ENCODE measurements at regions not wholly inside any gene's neighbourhood (a gene's known extent, or its start where the extent isn't known, plus 50 kb on each side); places are given as distances from the start of the nearest gene placed in this dataset.

DNA sequence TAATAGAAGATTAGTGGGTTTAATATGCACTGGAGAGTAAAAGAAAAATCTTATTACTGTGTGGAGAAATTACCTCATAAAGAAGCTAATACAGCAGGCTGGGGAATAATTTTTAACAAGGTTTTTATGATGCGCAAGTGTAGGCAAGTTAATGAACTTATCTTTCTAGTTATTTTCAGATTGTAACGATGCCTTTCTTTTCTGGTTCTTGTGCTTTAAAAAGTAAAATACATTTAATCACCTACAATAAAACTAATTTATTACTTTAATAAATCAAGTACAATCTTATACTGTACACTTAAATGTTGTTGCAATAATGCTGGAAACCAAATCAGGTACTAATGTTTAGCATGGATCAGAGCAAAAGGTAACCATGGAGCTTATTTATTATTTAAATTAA is 266.6 kb downstream of the ZIC1 start:
- DNase-seq (ENCODE audit: unreplicated experiment) = no peak
- intact Hi-C loops (cut with micrococcal nuclease) = no loop called here
- peaks cover 5% of the 10 kb centered on the region for H3K9me3 Mint-ChIP-seq (ENCODE audit: unreplicated experiment)
- no TSS peak for BruUV-seq (replicated peaks)
- ChIA-PET POLR2A (no interaction called here), CTCF (no interaction called here)
- no peak overlapping the region for H3K4me3 Mint-ChIP-seq (ENCODE audit: unreplicated experiment)
- TF ChIP-seq, protein P1, sequence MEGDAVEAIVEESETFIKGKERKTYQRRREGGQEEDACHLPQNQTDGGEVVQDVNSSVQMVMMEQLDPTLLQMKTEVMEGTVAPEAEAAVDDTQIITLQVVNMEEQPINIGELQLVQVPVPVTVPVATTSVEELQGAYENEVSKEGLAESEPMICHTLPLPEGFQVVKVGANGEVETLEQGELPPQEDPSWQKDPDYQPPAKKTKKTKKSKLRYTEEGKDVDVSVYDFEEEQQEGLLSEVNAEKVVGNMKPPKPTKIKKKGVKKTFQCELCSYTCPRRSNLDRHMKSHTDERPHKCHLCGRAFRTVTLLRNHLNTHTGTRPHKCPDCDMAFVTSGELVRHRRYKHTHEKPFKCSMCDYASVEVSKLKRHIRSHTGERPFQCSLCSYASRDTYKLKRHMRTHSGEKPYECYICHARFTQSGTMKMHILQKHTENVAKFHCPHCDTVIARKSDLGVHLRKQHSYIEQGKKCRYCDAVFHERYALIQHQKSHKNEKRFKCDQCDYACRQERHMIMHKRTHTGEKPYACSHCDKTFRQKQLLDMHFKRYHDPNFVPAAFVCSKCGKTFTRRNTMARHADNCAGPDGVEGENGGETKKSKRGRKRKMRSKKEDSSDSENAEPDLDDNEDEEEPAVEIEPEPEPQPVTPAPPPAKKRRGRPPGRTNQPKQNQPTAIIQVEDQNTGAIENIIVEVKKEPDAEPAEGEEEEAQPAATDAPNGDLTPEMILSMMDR (IDR thresholded peaks at IDR 0.05; ENCODE audit: unreplicated experiment) = no peak
- H3K27ac Mint-ChIP-seq (ENCODE audit: low read depth, unreplicated experiment) = no peak overlapping the region
- H3K27me3 Mint-ChIP-seq (ENCODE audit: insufficient read depth, unreplicated experiment) = peaks cover 31% of the 10 kb centered on the region
- no peaks in the 10 kb centered on the region for H3K4me1 Mint-ChIP-seq (ENCODE audit: insufficient read depth, unreplicated experiment)
- no peaks in the 10 kb centered on the region for H3K36me3 Mint-ChIP-seq (ENCODE audit: insufficient read depth, unreplicated experiment)

GRCh38 chr3:147680837-147681483 is 271.8 kb downstream of the ZIC1 start:
- CTCF ChIA-PET = no interaction called here
- H3K4me1 Mint-ChIP-seq (ENCODE audit: insufficient read depth, unreplicated experiment) = no peaks in the 10 kb centered on the region
- peaks cover 14% of the 10 kb centered on the region for H3K27me3 Mint-ChIP-seq (ENCODE audit: insufficient read depth, unreplicated experiment)
- TF ChIP-seq, protein P1 (IDR thresholded peaks at IDR 0.05; ENCODE audit: unreplicated experiment) = no peak
- no TSS peak for BruUV-seq (replicated peaks)
- DNase-seq (ENCODE audit: unreplicated experiment) = no peak
- intact Hi-C loops (cut with micrococcal nuclease) = no loop called here
- H3K9me3 Mint-ChIP-seq (ENCODE audit: unreplicated experiment) = peaks cover 5% of the 10 kb centered on the region
- POLR2A ChIA-PET = no interaction called here
- H3K4me3 Mint-ChIP-seq (ENCODE audit: unreplicated experiment) = no peak overlapping the region
- H3K27ac Mint-ChIP-seq (ENCODE audit: low read depth, unreplicated experiment) = no peak overlapping the region
- no peaks in the 10 kb centered on the region for H3K36me3 Mint-ChIP-seq (ENCODE audit: insufficient read depth, unreplicated experiment)

- Mint-ChIP-seq H3K36me3 (ENCODE audit: insufficient read depth, unreplicated experiment) (no peaks in the 10 kb centered on the region), H3K9me3 (ENCODE audit: unreplicated experiment) (no peaks in the 10 kb centered on the region), H3K27me3 (ENCODE audit: insufficient read depth, unreplicated experiment) (peaks cover 11% of the 10 kb centered on the region), H3K27ac (ENCODE audit: low read depth, unreplicated experiment) (no peak overlapping the region), H3K4me3 (ENCODE audit: unreplicated experiment) (no peak overlapping the region), H3K4me1 (ENCODE audit: insufficient read depth, unreplicated experiment) (no peaks in the 10 kb centered on the region)
- POLR2A ChIA-PET = no interaction called here
- DNase-seq (ENCODE audit: unreplicated experiment) = no peak
- no TSS peak for BruUV-seq (replicated peaks)
- intact Hi-C loops (cut with micrococcal nuclease) = no loop called here
- CTCF ChIA-PET = no interaction called here
- TF ChIP-seq, protein P1 (IDR thresholded peaks at IDR 0.05; ENCODE audit: unreplicated experiment) = no peak
Observed at GRCh38 chr3:147688868-147689267, 279.7 kb downstream of the ZIC1 start.

DNA sequence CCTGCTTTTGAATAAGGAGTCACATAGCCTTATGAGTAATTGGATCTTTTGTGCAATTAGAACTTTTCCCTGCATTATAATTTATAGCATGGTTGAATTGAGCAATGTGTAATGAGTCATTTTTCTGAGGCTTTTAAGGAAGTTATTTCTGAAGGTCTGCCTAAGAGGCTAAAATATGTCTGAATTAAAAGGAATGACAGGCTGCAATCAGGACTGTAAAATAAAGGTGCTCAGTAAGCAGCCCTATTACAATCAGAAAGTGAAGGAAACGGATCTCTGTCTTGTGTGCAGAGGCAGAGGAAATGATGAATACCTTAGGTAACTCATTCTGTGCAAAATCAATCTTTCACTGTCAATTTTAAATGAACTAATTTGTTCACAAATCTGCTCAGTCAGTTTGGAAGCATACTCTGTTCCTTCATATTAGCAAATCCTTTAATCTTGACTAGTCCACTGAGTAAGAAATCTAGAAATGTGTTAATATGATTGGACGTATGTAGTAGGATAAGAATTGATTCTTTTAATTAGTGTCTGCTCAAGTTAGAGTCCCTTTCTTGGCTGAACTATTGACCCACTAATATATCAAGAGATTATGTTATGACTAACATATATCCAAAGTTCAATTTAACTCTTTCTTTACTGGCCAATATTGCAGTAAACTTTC is 290.1 kb downstream of the ZIC1 start:
- no peaks in the 10 kb centered on the region for H3K36me3 Mint-ChIP-seq (ENCODE audit: insufficient read depth, unreplicated experiment)
- H3K27me3 Mint-ChIP-seq (ENCODE audit: insufficient read depth, unreplicated experiment) = no peaks in the 10 kb centered on the region
- POLR2A ChIA-PET = no interaction called here
- H3K27ac Mint-ChIP-seq (ENCODE audit: low read depth, unreplicated experiment) = peak overlapping the region; percentile 39
- peak; percentile 66 for DNase-seq (ENCODE audit: unreplicated experiment)
- intact Hi-C loops (cut with micrococcal nuclease) = no loop called here
- TF ChIP-seq, protein P1 (IDR thresholded peaks at IDR 0.05; ENCODE audit: unreplicated experiment) = no peak
- no peak overlapping the region for H3K4me3 Mint-ChIP-seq (ENCODE audit: unreplicated experiment)
- H3K9me3 Mint-ChIP-seq (ENCODE audit: unreplicated experiment) = no peaks in the 10 kb centered on the region
- CTCF ChIA-PET = interaction anchor here (0.6 kb wide), 1 partner anchor 11 kb away, joined by 3 read pairs; no protein-coding TSS in a partner anchor
- BruUV-seq (replicated peaks) = no TSS peak
- H3K4me1 Mint-ChIP-seq (ENCODE audit: insufficient read depth, unreplicated experiment) = peaks cover 6% of the 10 kb centered on the region
